ENCODE measurements at regions not wholly inside any gene's neighbourhood (a gene's known extent, or its start where the extent isn't known, plus 50 kb on each side); places are given as distances from the start of the nearest gene placed in this dataset.

DNA sequence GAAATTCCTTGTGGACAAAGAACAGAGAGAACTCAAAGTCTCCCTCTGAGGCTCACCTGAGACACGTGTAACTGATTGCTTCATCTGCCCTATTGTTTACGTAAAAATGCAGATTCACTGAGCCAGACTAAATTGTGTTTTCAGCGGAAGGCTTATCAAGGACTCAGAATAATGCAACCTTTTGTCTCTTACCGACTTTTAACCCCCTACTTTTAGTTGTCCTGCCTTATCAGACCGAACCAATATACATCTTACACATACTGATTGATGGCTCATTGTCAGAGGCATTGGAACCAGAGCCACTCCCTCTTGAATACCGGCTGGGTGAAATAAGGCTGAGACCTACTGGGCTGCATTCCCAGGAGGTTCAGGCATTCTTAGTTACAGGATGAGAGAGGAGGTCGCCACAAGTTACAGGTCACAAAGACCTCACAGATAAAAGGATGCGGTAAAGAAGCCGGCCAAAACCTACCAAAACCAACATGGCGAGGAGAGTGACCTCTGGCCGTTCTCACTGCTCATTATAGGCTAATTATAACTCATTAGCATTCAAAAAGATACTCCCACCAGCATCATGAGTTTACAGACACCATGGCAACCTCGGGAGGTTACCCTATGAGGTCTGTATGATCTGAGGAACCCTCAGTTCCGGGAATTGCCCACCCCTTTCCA, 95.5 kb upstream of the ZNF184 start:
- Mint-ChIP-seq H3K27ac (ENCODE audit: unreplicated experiment) (no peak overlapping the region), H3K27me3 (ENCODE audit: unreplicated experiment) (peaks cover 1% of the 10 kb centered on the region), H3K36me3 (ENCODE audit: unreplicated experiment) (no peaks in the 10 kb centered on the region), H3K9me3 (ENCODE audit: unreplicated experiment) (no peaks in the 10 kb centered on the region), H3K4me1 (ENCODE audit: low read depth, unreplicated experiment) (peaks cover 4% of the 10 kb centered on the region), H3K4me3 (ENCODE audit: unreplicated experiment) (no peak overlapping the region)
- DNase-seq = no peak
- TF ChIP-seq, protein P1, sequence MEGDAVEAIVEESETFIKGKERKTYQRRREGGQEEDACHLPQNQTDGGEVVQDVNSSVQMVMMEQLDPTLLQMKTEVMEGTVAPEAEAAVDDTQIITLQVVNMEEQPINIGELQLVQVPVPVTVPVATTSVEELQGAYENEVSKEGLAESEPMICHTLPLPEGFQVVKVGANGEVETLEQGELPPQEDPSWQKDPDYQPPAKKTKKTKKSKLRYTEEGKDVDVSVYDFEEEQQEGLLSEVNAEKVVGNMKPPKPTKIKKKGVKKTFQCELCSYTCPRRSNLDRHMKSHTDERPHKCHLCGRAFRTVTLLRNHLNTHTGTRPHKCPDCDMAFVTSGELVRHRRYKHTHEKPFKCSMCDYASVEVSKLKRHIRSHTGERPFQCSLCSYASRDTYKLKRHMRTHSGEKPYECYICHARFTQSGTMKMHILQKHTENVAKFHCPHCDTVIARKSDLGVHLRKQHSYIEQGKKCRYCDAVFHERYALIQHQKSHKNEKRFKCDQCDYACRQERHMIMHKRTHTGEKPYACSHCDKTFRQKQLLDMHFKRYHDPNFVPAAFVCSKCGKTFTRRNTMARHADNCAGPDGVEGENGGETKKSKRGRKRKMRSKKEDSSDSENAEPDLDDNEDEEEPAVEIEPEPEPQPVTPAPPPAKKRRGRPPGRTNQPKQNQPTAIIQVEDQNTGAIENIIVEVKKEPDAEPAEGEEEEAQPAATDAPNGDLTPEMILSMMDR (IDR thresholded peaks at IDR 0.05; ENCODE audit: partially characterized antibody, unreplicated experiment) = no peak

GRCh38 chr6:27565839-27566779, 93.2 kb upstream of the ZNF184 start:
- no peak for DNase-seq
- H3K27me3 Mint-ChIP-seq (ENCODE audit: unreplicated experiment) = peaks cover 6% of the 10 kb centered on the region
- H3K4me1 Mint-ChIP-seq (ENCODE audit: low read depth, unreplicated experiment) = peaks cover 4% of the 10 kb centered on the region
- no peak overlapping the region for H3K27ac Mint-ChIP-seq (ENCODE audit: unreplicated experiment)
- TF ChIP-seq, protein P1 (IDR thresholded peaks at IDR 0.05; ENCODE audit: partially characterized antibody, unreplicated experiment) = peak; percentile 31
- H3K36me3 Mint-ChIP-seq (ENCODE audit: unreplicated experiment) = no peaks in the 10 kb centered on the region
- H3K4me3 Mint-ChIP-seq (ENCODE audit: unreplicated experiment) = peak overlapping the region; percentile 82
- H3K9me3 Mint-ChIP-seq (ENCODE audit: unreplicated experiment) = no peaks in the 10 kb centered on the region

GRCh38 chr6:27562027-27562410, 89.1 kb upstream of the ZNF184 start:
- no peaks in the 10 kb centered on the region for H3K9me3 Mint-ChIP-seq (ENCODE audit: unreplicated experiment)
- H3K4me3 Mint-ChIP-seq (ENCODE audit: unreplicated experiment) = peak overlapping the region; percentile 41
- TF ChIP-seq, protein P1 (IDR thresholded peaks at IDR 0.05; ENCODE audit: partially characterized antibody, unreplicated experiment) = no peak
- no peak for DNase-seq
- no peaks in the 10 kb centered on the region for H3K36me3 Mint-ChIP-seq (ENCODE audit: unreplicated experiment)
- H3K27me3 Mint-ChIP-seq (ENCODE audit: unreplicated experiment) = peaks cover 19% of the 10 kb centered on the region
- no peak overlapping the region for H3K27ac Mint-ChIP-seq (ENCODE audit: unreplicated experiment)
- H3K4me1 Mint-ChIP-seq (ENCODE audit: low read depth, unreplicated experiment) = peaks cover 7% of the 10 kb centered on the region

GRCh38 chr6:27558028-27558724, 85.3 kb upstream of the ZNF184 start:
- H3K36me3 Mint-ChIP-seq (ENCODE audit: unreplicated experiment) = no peaks in the 10 kb centered on the region
- H3K9me3 Mint-ChIP-seq (ENCODE audit: unreplicated experiment) = peaks cover 2% of the 10 kb centered on the region
- H3K4me1 Mint-ChIP-seq (ENCODE audit: low read depth, unreplicated experiment) = peaks cover 7% of the 10 kb centered on the region
- H3K27me3 Mint-ChIP-seq (ENCODE audit: unreplicated experiment) = peaks cover 23% of the 10 kb centered on the region
- DNase-seq = no peak
- TF ChIP-seq, protein P1 (IDR thresholded peaks at IDR 0.05; ENCODE audit: partially characterized antibody, unreplicated experiment) = no peak
- H3K4me3 Mint-ChIP-seq (ENCODE audit: unreplicated experiment) = peak overlapping the region; percentile 81
- H3K27ac Mint-ChIP-seq (ENCODE audit: unreplicated experiment) = no peak overlapping the region

All from glutamatergic neuron (in vitro differentiated cells).